OCI-LY3 (cell line): ENCODE measurements at regions not wholly inside any gene's neighbourhood (a gene's known extent, or its start where the extent isn't known, plus 50 kb on each side); places are given as distances from the start of the nearest gene placed in this dataset.

Experiments
- H2AFZ ChIP-seq: fragments of 200-600, 300-600 bp; shearing (Covaris generic); 2 replicates; pipeline ENCODE4 v1.6.0; 2014; ENCODE audit warnings: antibody characterized with exemption, low read depth, low read length
- H3K27ac ChIP-seq: fragments of 200-600, 300-600 bp; sonication (generic); 2 replicates; pipeline ENCODE4 v1.5.1; 2014; ENCODE audit warnings: mild to moderate bottlenecking, low read length, moderate library complexity, mixed read lengths
- H3K27me3 ChIP-seq: fragments of 200-600, 300-600 bp; sonication (generic); 2 replicates; pipeline ENCODE4 v1.6.1; 2014; ENCODE audit warnings: low read depth, low read length, mixed read lengths
- H3K36me3 ChIP-seq: fragments of 200-600, 300-600 bp; sonication (generic); replicated peaks from 2 replicates; pipeline ENCODE3; 2014; ENCODE audit warnings: low read depth, low read length, mixed read lengths
- H3K4me1 ChIP-seq: fragments of 300-600, 200-600 bp; sonication (generic); 2 replicates; pipeline ENCODE4 v1.6.1; 2014; ENCODE audit warnings: low read length, mixed read lengths
- H3K4me2 ChIP-seq: fragments of 200-600, 300-600 bp; sonication (generic); 2 replicates; pipeline ENCODE4 v1.6.1; 2014; ENCODE audit warnings: low read length, mixed read lengths
- H3K4me3 ChIP-seq: fragments of 300-600, 200-600 bp; sonication (generic); 2 replicates; pipeline ENCODE4 v1.5.1; 2014; ENCODE audit warnings: antibody characterized with exemption, mild to moderate bottlenecking, low read length, moderate library complexity
- H3K79me2 ChIP-seq: fragments of 300-600, 200-600 bp; shearing (Covaris generic); 2 replicates; pipeline ENCODE4 v1.6.1; 2014; ENCODE audit warnings: mild to moderate bottlenecking, low read length, mixed read lengths
- H3K9ac ChIP-seq: fragments of 300-600, 200-600 bp; shearing (Covaris generic); 2 replicates; pipeline ENCODE4 v1.6.0; 2014; ENCODE audit warnings: mild to moderate bottlenecking, low read length, moderate library complexity
- H3K9me3 ChIP-seq: fragments of 200-600, 300-600 bp; shearing (Covaris generic); 2 replicates; pipeline ENCODE4 v1.6.1; 2014; ENCODE audit warnings: low read length, mixed read lengths; ENCODE audit not compliant: insufficient read depth
- H4K20me1 ChIP-seq: fragments of 200-600, 300-600 bp; sonication (generic); 2 replicates; pipeline ENCODE4 v1.6.1; 2016; ENCODE audit warnings: low read length, mixed read lengths; ENCODE audit not compliant: insufficient read depth
- EZH2phosphoT487 ChIP-seq: fragments of 200-600 bp; shearing (Covaris generic); IDR thresholded peaks from 2 replicates; pipeline ENCODE4 v1.6.1; 2018; ENCODE audit warnings: antibody characterized with exemption, mixed run types, low read depth
- TF ChIP-seq, protein P1 (sequence below): fragments of 200-600, 300-600 bp; sonication (generic); IDR thresholded peaks from 2 replicates; pipeline ENCODE4 v1.5.1; 2014; ENCODE audit warnings: antibody characterized with exemption, low read length, low read depth

DNA sequence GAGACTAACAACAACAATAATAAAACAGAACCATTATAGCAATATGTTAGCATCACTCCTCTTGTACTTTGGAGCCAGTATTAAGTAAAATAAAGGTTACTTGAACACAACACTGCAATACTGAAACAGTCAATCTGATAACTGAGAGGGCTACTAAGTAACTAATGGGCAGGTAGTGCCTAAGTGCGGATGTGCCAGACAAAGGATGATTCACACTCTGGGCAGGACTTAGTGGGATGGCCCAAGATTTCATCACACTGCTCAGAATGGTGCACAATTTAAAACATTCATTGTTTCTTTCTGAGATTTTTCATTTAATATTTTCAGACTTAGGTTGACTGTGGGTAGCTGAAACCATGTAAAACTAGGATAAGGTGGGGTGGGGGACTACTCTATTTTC lies 131.9 kb upstream of the CAND1 start:
- TF ChIP-seq EZH2phosphoT487, result no peak
- TF ChIP-seq, protein P1, sequence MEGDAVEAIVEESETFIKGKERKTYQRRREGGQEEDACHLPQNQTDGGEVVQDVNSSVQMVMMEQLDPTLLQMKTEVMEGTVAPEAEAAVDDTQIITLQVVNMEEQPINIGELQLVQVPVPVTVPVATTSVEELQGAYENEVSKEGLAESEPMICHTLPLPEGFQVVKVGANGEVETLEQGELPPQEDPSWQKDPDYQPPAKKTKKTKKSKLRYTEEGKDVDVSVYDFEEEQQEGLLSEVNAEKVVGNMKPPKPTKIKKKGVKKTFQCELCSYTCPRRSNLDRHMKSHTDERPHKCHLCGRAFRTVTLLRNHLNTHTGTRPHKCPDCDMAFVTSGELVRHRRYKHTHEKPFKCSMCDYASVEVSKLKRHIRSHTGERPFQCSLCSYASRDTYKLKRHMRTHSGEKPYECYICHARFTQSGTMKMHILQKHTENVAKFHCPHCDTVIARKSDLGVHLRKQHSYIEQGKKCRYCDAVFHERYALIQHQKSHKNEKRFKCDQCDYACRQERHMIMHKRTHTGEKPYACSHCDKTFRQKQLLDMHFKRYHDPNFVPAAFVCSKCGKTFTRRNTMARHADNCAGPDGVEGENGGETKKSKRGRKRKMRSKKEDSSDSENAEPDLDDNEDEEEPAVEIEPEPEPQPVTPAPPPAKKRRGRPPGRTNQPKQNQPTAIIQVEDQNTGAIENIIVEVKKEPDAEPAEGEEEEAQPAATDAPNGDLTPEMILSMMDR, result no peak
- Histone ChIP-seq H3K27ac (no peak overlapping the region), H3K27me3 (peaks cover 17% of the 10 kb centered on the region; the same call in 1 of the 2 replicates), H4K20me1 (no peaks in the 10 kb centered on the region), H3K9me3 (no peaks in the 10 kb centered on the region), H3K36me3 (no peaks in the 10 kb centered on the region), H3K4me2 (no peak overlapping the region), H3K4me1 (no peaks in the 10 kb centered on the region), H3K79me2 (no peaks in the 10 kb centered on the region), H3K4me3 (no peak overlapping the region), H2AFZ (no peak overlapping the region), H3K9ac (no peak overlapping the region)

DNA sequence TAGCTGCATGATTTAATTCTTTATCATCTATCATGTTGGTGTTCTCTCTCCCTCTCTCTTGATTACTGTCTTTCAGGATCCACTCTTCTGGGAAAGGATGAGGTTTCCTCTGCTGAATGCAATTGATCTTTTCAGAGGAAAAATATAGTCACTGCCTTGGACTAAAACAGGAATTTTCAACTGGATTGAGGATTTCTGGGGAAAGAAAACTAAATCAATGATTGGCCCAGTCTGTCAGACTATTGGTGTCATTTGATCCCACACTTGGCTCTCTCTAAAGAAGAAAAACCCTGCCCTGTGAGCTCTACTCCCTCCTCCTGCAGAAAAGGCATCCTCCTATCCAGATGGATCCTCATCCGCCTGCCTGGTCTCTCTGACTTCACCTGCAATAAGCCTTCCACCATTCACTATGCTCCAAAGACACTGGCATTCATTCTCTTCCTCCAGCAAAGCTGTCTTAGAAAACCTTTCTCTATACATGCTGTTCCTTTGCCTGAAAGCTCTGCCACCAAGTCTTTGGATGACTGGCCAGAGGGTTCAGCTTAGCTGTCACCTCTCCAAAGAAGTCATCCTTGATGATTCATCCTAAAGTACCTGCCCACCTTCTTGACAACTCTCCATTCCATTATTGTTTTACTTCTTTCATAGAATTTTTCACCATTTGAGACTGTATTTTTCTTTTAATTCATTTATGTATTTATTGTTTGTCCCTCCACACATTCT lies 127.7 kb upstream of the CAND1 start:
- no peak overlapping the region for H3K4me2 ChIP-seq
- H3K27me3 ChIP-seq, result peaks cover 23% of the 10 kb centered on the region
- no peak overlapping the region for H3K27ac ChIP-seq
- no peak overlapping the region for H3K9ac ChIP-seq
- no peaks in the 10 kb centered on the region for H4K20me1 ChIP-seq
- no peaks in the 10 kb centered on the region for H3K9me3 ChIP-seq
- TF ChIP-seq, protein P1, result no peak
- no peaks in the 10 kb centered on the region for H3K4me1 ChIP-seq
- H3K36me3 ChIP-seq, result no peaks in the 10 kb centered on the region
- no peak overlapping the region for H3K4me3 ChIP-seq
- no peaks in the 10 kb centered on the region for H3K79me2 ChIP-seq
- H2AFZ ChIP-seq, result no peak overlapping the region

DNA sequence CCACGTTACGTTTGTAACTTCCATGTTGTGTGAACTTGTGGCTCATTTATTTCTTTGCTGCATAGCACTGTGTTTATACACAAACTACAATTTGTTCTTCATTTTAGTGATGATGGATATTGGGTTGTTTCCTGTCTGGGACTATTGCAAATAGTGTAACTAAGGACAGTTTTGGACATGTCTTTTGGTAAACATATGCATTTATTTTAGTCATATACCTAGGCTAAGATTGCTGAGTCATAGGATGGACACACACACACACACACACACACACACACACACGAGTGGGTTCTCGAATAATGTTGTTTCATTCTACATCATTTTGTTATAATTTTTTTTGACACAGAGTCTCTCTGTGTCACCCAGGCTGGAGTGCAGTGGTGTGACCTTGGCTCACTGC lies 123.5 kb upstream of the CAND1 start:
- H3K27me3 ChIP-seq, result peaks cover 13% of the 10 kb centered on the region
- H4K20me1 ChIP-seq, result no peaks in the 10 kb centered on the region
- no peak overlapping the region for H3K27ac ChIP-seq
- no peak overlapping the region for H3K4me2 ChIP-seq
- no peak overlapping the region for H3K4me3 ChIP-seq
- no peak overlapping the region for H2AFZ ChIP-seq
- no peaks in the 10 kb centered on the region for H3K4me1 ChIP-seq
- H3K9me3 ChIP-seq, result no peaks in the 10 kb centered on the region
- no peak for TF ChIP-seq EZH2phosphoT487
- TF ChIP-seq, protein P1, result no peak
- H3K36me3 ChIP-seq, result no peaks in the 10 kb centered on the region
- no peak overlapping the region for H3K9ac ChIP-seq
- H3K79me2 ChIP-seq, result no peaks in the 10 kb centered on the region

DNA sequence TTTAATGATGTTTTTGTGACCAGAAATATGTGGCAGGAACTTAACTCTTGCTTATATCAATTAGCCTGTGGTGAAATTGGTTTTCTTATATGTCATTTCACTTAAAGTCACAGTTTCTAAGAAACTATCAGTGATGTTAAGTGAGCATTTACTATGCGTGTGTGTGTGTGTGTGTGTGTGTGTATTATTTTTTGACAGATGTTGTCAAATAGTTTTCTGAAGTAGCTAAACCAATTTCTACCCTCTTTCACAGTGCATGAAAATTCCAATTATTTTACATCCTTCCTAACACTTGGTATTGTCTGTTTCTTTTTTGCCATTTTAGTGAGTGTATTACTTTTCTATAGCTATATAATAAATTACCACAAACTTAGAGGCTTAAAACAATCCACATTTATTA lies 122.1 kb upstream of the CAND1 start:
- Histone ChIP-seq H3K36me3 (no peaks in the 10 kb centered on the region), H3K9me3 (no peaks in the 10 kb centered on the region), H2AFZ (no peak overlapping the region), H3K4me1 (no peaks in the 10 kb centered on the region), H3K4me2 (no peak overlapping the region), H3K27ac (no peak overlapping the region), H3K9ac (no peak overlapping the region), H3K4me3 (no peak overlapping the region), H4K20me1 (no peaks in the 10 kb centered on the region), H3K27me3 (peaks cover 7% of the 10 kb centered on the region), H3K79me2 (no peaks in the 10 kb centered on the region)
- no peak for TF ChIP-seq EZH2phosphoT487
- TF ChIP-seq, protein P1, result no peak
